ENCODE measurements at regions not wholly inside any gene's neighbourhood (a gene's known extent, or its start where the extent isn't known, plus 50 kb on each side); places are given as distances from the start of the nearest gene placed in this dataset.

DNA sequence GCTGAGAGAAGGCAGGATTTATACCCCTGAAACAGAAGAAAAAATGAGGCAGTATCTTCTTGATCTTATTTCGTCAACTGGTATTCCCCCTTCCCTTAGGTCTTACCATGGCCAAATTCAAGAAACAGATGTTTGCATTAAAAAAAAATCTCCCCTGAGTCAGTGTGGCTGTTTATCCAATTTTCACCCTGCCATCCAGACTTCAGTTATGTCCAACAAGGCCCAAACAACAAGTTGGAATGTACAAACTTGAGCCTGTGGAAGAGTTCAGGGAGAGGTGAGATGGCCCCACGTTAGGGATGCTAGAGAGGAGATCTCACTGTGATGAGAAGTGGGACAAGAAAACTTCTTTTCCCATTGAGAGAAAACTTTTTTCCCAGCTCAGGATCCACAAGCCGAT, 147.2 kb upstream of the PROX1 start:
- TF ChIP-seq TAF1 (IDR thresholded peaks at IDR 0.05; ENCODE audit: low read depth) (no peak), FOXM1 (IDR thresholded peaks at IDR 0.05; ENCODE audit: borderline replicate concordance, low read depth) (no peak), RAD21 (IDR thresholded peaks at IDR 0.05; ENCODE audit: low read depth) (no peak), NFIC (IDR thresholded peaks at IDR 0.05) (no peak), ZBTB7A (IDR thresholded peaks at IDR 0.05; ENCODE audit: low read depth) (no peak), EP300 (IDR thresholded peaks at IDR 0.05; ENCODE audit: borderline replicate concordance) (no peak), CEBPB (IDR thresholded peaks at IDR 0.05) (no peak), TEAD4 (IDR thresholded peaks at IDR 0.05) (no peak), YY1 (IDR thresholded peaks at IDR 0.05; ENCODE audit: low read depth) (no peak)
- TF ChIP-seq, protein P1, sequence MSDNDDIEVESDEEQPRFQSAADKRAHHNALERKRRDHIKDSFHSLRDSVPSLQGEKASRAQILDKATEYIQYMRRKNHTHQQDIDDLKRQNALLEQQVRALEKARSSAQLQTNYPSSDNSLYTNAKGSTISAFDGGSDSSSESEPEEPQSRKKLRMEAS (IDR thresholded peaks at IDR 0.05), result no peak

Data from Ishikawa (cell line).